Stimulated activated CD4-positive, alpha-beta T cell treated with anti-CD3 and anti-CD28 coated beads, Interleukin-15, amount 100 ng/mL, for 24 hours (primary cell): ENCODE measurements at regions not wholly inside any gene's neighbourhood (a gene's known extent, or its start where the extent isn't known, plus 50 kb on each side); places are given as distances from the start of the nearest gene placed in this dataset.

Experiments
- DNase-seq: peaks from one replicate; pipeline ENCODE4 v3.0.0-alpha.2; 2020

GRCh38 chr2:3099145-3099859, 278.3 kb downstream of the EIPR1 start:
- DNase-seq: no peak

GRCh38 chr2:3098231-3098630, 279.4 kb downstream of the EIPR1 start:
- DNase-seq: no peak

- no peak for DNase-seq
Measured at GRCh38 chr2:3097804-3098203, 279.8 kb downstream of the EIPR1 start.

GRCh38 chr2:3094999-3095958, 282.3 kb downstream of the EIPR1 start:
- DNase-seq: no peak

- no peak for DNase-seq
Measured at GRCh38 chr2:3094318-3094717, 283.3 kb downstream of the EIPR1 start.

- DNase-seq: no peak
Measured at GRCh38 chr2:3091696-3092095, 285.9 kb downstream of the EIPR1 start.

GRCh38 chr2:3082705-3083104, 294.9 kb downstream of the EIPR1 start:
- DNase-seq: no peak

- DNase-seq: no peak
Measured at GRCh38 chr2:3079959-3080948, 297.4 kb downstream of the EIPR1 start.

GRCh38 chr2:3079466-3079865, 298.2 kb downstream of the EIPR1 start:
- no peak for DNase-seq

GRCh38 chr2:3078684-3079083, 298.9 kb downstream of the EIPR1 start:
- no peak for DNase-seq

- no peak for DNase-seq
Measured at GRCh38 chr2:3076848-3077642, 300.6 kb downstream of the EIPR1 start.

- DNase-seq: no peak
Measured at GRCh38 chr2:3075991-3076340, 301.7 kb downstream of the EIPR1 start.

GRCh38 chr2:3075316-3075990, 302.2 kb downstream of the EIPR1 start:
- DNase-seq: no peak

- no peak for DNase-seq
Measured at GRCh38 chr2:3073704-3074103, 303.9 kb downstream of the EIPR1 start.

- DNase-seq: no peak
Measured at GRCh38 chr2:3073041-3073595, 304.5 kb downstream of the EIPR1 start.

- DNase-seq: no peak
Measured at GRCh38 chr2:3071685-3072263, 305.8 kb downstream of the EIPR1 start.

GRCh38 chr2:3066831-3067230, 310.8 kb downstream of the EIPR1 start:
- DNase-seq: no peak

GRCh38 chr2:3065928-3066327, 311.7 kb downstream of the EIPR1 start:
- no peak for DNase-seq

GRCh38 chr2:3062476-3063260, 314.9 kb downstream of the EIPR1 start:
- DNase-seq: no peak

GRCh38 chr2:3060049-3060448, 317.6 kb downstream of the EIPR1 start:
- no peak for DNase-seq
